Ammon's horn (tissue), 1 donor: ENCODE measurements at regions not wholly inside any gene's neighbourhood (a gene's known extent, or its start where the extent isn't known, plus 50 kb on each side); places are given as distances from the start of the nearest gene placed in this dataset.
"Not testable (repeated sequence)": the region's sequence is repeated elsewhere in the genome, so short reads cannot be mapped to it uniquely, and the experiment has no call there.

Source experiments
- DNase-seq: peaks from one replicate; pipeline ENCODE4 v3.0.0-alpha.2; 2016; ENCODE audit warnings: low spot score

GRCh38 chr9:79080536-79080935 is 491.2 kb upstream of the TLE4 start:
- DNase-seq: no peak

DNA sequence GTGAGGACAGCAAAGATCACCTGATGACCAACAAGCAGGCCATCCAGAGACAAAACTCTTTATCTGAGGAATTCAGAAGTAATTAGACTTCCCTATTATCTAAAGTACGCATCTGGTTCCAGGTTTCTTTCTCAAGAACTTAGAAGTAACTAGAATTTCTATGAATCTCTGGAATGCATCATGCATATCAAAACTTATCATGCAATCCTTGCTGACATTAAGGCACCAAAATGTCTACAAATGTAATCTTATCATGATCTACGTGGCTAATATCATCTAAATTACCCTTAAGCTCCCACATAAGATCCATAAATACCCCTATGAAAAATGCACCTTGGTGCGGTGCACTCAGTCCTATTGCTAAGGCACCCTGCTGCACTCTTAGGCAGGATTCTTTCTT is 488.1 kb upstream of the TLE4 start:
- no peak for DNase-seq

- DNase-seq: no peak
Measured at GRCh38 chr9:79087133-79087532, 484.6 kb upstream of the TLE4 start.

GRCh38 chr9:79089054-79089560 is 482.7 kb upstream of the TLE4 start:
- no peak for DNase-seq

- not testable (repeated sequence) for DNase-seq
Measured at GRCh38 chr9:79089851-79090250, 481.9 kb upstream of the TLE4 start.

GRCh38 chr9:79103257-79103656 is 468.5 kb upstream of the TLE4 start:
- not testable (repeated sequence) for DNase-seq

DNA sequence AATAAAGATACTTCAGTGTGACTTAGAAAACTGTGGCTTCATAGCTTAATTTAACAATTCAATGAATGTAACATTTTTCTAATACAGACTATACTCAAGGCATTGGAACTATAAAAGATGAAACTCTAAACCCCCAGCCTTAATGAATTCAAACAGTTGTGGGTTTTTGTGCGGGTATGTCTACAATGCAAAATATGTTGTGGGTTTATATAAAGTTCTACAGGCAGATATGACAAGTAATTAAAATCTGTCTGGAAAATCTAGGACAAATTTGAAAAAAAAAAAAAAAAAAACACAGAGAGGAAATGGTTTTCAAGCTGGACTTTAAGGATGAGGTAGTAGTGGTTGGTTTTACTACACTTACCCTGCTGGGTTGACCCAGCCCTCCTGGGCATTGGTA is 467.5 kb upstream of the TLE4 start:
- DNase-seq: no peak

GRCh38 chr9:79104951-79105350 is 466.8 kb upstream of the TLE4 start:
- DNase-seq: no peak

DNA sequence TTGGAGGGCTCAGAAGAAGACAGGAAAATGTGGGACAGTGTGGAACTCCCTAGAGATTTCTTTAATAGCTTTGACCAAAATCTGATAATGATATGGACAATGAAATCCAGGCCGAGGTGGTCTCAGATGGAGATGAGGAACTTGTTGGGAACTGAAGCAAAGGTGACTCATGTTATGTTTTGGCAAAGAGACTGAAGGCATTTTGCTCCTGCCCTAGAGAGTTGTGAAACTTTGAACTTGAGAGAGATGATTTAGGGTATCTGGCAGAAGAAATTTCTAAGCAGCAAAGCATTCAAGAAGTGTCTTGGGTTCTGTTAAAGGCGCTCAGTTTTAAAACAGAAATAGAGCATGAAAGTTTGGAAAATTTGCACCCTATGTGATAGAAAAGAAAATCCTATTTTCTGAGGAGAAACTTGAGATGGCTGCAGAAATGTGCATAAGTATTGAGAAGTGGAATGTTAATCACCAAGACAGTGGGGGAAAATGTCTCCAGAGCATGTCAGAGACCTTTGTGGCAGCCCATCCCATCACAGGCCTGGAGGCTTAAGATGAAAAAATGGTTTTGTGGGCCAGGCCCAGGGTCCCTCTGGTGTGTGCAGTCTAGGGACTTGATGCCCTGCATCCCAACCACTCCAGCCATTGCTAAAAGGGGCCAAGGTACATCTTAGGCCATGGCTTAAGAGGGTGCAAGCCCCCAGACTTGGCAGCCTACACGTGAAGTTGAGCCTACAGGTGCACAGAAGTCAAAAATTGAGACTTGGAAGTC is 463.7 kb upstream of the TLE4 start:
- DNase-seq: no peak

DNA sequence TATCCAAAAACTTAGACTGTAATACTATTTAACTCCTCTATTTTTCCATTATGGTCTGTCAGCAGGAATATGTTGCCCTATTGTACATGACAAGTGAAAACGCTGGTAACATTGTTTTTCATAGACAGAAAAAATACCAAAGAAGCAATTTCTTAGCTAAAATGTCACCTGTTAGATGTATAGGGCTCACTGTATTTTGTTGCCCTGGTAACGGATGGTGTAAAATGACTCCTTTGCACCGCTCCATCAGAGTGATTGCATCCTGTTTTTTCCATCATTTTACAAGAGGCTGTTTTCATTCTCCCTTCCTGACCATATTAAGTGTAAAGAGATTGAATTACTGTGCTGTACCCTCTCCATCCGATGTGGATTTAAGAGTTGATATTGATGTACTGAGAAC is 460.1 kb upstream of the TLE4 start:
- DNase-seq: no peak

GRCh38 chr9:79115176-79115575 is 456.6 kb upstream of the TLE4 start:
- no peak for DNase-seq

DNA sequence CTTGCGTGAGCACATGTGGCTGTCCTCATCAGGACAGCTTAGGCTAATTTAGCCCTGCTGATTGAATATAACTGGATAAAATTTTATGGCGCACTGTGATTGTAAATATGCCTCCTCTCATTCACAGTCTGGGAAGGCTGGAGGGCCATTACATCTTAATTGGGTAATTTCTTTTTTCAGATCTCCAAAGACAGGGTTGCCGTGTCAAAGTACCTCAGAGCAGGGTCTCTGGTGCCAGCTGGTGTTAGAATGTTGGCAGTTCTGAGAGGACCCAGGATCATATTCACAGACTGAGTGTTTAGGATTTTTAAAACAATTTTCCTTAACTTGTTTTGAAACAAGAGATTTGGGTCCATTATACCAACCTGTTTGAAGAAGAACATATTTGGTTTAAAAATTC is 455.7 kb upstream of the TLE4 start:
- no peak for DNase-seq

- DNase-seq: no peak
Measured at GRCh38 chr9:79116709-79117108, 455.1 kb upstream of the TLE4 start.

DNA sequence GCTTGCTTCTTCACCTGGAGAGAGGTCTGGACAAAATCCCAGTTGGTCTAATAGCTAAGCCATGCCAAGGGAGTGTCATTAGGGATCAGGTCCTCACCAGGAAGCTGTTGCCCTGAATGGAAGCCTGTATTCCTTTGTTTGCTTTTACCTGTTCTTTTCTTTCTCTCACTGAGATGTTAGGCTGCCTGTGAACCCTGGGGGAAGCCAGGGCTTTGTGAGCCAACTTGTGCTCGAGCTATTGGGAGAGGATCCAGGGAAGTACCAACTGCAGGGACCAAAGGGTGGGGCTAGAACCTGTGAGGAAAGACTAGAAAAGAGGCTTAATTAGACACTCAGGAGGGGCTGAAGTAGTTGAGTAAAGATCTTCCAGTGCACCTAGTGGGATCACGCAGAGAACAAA is 451.2 kb upstream of the TLE4 start:
- DNase-seq: no peak

DNA sequence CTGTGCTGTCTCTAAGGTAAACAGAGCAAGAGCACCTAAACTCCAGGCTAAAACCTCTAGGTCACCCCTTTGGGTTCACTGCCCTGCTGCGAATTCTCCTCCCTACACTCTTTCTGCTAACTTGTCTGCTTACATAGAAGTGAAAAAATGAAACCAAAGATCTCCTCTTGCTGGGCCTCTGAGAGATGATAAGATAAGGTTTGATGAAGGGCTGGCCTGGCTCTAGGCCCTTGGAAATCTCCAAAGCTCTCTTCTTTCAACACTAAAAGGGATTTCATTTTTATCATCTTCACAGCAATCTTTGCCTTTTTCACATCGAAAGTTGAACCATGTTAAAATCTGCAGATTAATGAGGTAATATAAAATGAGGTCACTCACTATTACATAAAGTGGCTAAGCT is 450.8 kb upstream of the TLE4 start:
- no peak for DNase-seq

- no peak for DNase-seq
Measured at GRCh38 chr9:79123415-79123814, 448.4 kb upstream of the TLE4 start.

GRCh38 chr9:79127661-79128060 is 444.1 kb upstream of the TLE4 start:
- DNase-seq: no peak

DNA sequence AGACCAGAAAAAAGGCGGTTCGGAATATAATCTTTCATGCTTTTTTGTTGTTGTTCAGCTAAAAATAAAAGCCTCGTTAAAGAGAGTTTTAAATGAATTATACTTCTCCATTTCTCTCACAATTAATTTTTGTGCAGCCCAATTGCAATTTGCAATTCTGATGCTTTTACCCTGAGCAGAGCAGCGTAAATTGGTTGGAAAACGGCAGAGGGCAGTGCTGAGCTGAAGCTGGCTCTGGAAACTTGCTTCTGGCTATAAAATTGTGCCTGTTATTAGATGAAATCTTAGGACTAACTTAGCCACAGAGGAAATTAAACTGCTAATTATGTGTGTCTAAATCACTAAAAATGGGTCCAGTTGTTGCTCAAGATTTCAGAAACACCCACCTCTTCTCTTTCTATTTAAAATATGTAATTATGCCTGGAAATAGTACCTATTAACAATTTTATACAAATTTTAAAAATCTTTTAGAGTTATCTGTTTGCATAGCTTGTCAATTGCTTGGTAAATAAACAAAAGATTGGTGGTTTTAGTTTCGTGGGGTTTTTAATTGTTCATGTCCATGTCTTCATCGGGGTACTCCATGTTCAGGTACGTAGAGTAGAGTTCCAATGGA is 441.8 kb upstream of the TLE4 start:
- DNase-seq: peak; percentile 69

DNA sequence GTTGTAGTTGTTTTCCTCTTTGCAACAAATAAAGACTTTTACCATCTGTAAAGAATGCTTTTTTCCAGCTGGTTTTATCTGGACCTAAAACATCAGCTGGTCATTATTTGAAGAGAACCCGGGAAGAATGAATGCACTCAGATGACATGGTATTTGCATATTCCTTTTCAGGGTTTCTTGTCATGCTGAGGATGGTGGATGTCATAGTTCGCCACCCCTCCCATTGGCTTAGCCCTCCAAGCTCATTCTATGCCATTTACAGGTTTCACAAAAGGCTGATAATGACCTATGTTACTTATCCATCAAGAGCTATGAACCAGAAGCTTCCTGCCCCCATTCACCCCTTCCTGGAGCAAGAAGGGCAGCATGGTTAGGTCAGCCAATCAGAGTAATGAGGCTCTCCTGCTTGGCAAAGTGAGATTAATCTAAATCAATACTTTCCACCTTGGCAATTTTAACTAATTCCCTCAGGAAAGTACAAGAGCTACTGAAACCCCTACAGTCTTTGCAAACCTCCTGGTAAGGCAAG is 440.5 kb upstream of the TLE4 start:
- DNase-seq: no peak

DNA sequence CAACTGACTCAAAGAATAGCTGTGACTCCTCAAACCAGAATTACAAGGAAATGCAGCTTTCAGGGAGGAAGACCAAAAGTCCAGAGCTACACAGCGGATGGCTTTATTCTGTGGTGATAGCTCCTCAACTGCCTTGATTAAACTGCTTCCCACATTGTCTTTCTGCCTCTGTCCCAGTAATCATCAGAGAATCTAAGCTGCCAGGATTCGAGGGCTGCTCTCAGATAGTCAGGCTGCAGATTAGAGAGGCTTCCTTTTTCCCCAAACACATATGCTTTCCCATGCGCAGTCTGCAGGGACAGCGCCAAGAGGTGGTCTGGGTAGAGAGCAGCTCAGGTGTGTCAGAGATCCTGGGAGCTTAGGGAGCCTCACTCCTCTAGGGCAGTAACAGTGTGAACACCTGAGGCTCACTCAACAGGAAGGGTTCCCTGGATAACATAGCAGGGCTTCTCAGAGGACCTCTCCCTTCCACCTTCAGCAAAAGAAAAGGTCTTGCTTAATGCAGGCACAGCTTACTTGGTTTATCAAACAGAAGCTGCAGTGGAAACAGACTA is 439.9 kb upstream of the TLE4 start:
- DNase-seq: no peak

- DNase-seq: no peak
Measured at GRCh38 chr9:79134654-79135053, 437.1 kb upstream of the TLE4 start.

DNA sequence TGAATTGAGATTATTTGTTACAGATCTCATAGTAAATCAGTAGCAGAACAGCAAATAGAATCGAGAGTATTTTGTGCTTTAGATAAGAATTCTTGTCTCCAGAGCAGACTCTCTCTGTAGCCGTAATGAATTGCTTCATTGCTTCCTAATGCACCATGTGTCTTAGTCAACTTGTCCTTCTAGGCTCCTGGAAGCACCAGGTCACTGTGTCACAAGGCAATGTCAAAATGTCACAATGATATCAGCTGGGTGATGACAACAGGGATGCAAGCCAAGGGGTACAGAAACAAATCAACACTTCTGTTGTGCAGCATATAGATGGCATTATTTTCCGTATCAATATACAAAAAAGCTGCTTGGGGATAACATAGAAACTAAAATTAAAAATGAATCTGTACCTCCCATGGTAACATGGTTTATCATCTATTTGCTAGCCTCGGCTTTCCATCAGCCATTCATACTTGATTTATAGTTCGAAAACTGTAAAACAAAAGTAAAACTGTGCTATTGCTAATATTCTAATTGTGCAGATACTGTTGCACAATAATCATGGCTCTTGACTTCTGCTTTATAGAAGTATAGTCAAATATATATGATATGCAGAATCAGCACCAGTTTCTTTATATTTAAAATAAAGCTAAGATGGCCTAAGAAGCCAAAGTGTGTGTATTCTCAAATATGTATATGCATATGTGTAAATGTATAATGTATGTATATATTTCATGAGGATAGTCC is 435.9 kb upstream of the TLE4 start:
- no peak for DNase-seq
